Gastrocnemius medialis (tissue), 4 donors: ENCODE measurements at regions not wholly inside any gene's neighbourhood (a gene's known extent, or its start where the extent isn't known, plus 50 kb on each side); places are given as distances from the start of the nearest gene placed in this dataset.

Experiments
- POLR2A ChIP-seq, 2 donors: fragments of 450-650 bp; IDR thresholded peaks; one replicate each; pipeline ENCODE4 v1.6.1; 2017; ENCODE audit warnings: antibody characterized with exemption in 2 of 2, mild to moderate bottlenecking in 2 of 2, moderate library complexity in 2 of 2
- TF ChIP-seq, protein P1 (sequence below), 5 experiments: fragments of 450-650 bp in 3 of 5; fragments of 200-600 bp in 2 of 5; sonication (generic) in 2 of 5; IDR thresholded peaks in 4 of 5; conservative IDR thresholded peaks in 1 of 5; 1 replicate in 4 of 5; 2 replicates in 1 of 5; pipeline ENCODE4 v1.5.1; 2016 to 2019; ENCODE audit warnings: antibody characterized with exemption in 5 of 5, mild to moderate bottlenecking in 3 of 5, moderate library complexity in 3 of 5

GRCh38 chr20:22805219-22805618, 220.8 kb upstream of the FOXA2 start:
- TF ChIP-seq, protein P1, sequence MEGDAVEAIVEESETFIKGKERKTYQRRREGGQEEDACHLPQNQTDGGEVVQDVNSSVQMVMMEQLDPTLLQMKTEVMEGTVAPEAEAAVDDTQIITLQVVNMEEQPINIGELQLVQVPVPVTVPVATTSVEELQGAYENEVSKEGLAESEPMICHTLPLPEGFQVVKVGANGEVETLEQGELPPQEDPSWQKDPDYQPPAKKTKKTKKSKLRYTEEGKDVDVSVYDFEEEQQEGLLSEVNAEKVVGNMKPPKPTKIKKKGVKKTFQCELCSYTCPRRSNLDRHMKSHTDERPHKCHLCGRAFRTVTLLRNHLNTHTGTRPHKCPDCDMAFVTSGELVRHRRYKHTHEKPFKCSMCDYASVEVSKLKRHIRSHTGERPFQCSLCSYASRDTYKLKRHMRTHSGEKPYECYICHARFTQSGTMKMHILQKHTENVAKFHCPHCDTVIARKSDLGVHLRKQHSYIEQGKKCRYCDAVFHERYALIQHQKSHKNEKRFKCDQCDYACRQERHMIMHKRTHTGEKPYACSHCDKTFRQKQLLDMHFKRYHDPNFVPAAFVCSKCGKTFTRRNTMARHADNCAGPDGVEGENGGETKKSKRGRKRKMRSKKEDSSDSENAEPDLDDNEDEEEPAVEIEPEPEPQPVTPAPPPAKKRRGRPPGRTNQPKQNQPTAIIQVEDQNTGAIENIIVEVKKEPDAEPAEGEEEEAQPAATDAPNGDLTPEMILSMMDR (IDR thresholded peaks at IDR 0.05 in 4 of 5, conservative IDR thresholded peaks at IDR 0.05 in 1 of 5), result no peak
- TF ChIP-seq POLR2A (IDR thresholded peaks at IDR 0.05), result no peak
